Smooth muscle cell (in vitro differentiated cells): ENCODE measurements at regions not wholly inside any gene's neighbourhood (a gene's known extent, or its start where the extent isn't known, plus 50 kb on each side); places are given as distances from the start of the nearest gene placed in this dataset.
"Not testable (repeated sequence)": the region's sequence is repeated elsewhere in the genome, so short reads cannot be mapped to it uniquely, and the experiment has no call there.

Experiments
- DNase-seq: peaks from one replicate; lab custom pipeline; 2025; ENCODE audit not compliant: unreplicated experiment; lab: John Stamatoyannopoulos, UW
- H2AFZ ChIP-seq: fragments of 200-600 bp; sonication (generic); 2 replicates; pipeline ENCODE4 v1.6.0; 2016; ENCODE audit warnings: antibody characterized with exemption, low read depth, mild to moderate bottlenecking
- H3F3A ChIP-seq: fragments of 200-600 bp; sonication (generic); 2 replicates; pipeline ENCODE4 v1.6.0; 2017; ENCODE audit warnings: antibody characterized with exemption, low read depth
- H3K27ac ChIP-seq: fragments of 200-600 bp; sonication (generic); 2 replicates; pipeline ENCODE4 v1.5.1; 2016; ENCODE audit warnings: low read depth, mild to moderate bottlenecking
- H3K27me3 ChIP-seq: fragments of 200-600 bp; sonication (generic); 2 replicates; pipeline ENCODE4 v1.6.1; 2016; ENCODE audit warnings: low read depth, mild to moderate bottlenecking
- H3K36me3 ChIP-seq: fragments of 200-600 bp; sonication (generic); 2 replicates; pipeline ENCODE4 v1.5.1; 2016; ENCODE audit warnings: low read depth
- H3K4me1 ChIP-seq: fragments of 200-600 bp; sonication (generic); 2 replicates; pipeline ENCODE4 v1.5.1; 2016; ENCODE audit warnings: low read depth
- H3K4me2 ChIP-seq: fragments of 200-600 bp; sonication (generic); 2 replicates; pipeline ENCODE4 v1.6.0; 2016; ENCODE audit warnings: mild to moderate bottlenecking
- H3K4me3 ChIP-seq: fragments of 200-600 bp; sonication (generic); 2 replicates; pipeline ENCODE4 v1.5.1; 2016; ENCODE audit warnings: mild to moderate bottlenecking
- H3K79me2 ChIP-seq: fragments of 200-600 bp; sonication (generic); 2 replicates; pipeline ENCODE4 v1.6.0; 2016; ENCODE audit warnings: low read depth, mild to moderate bottlenecking
- H3K9ac ChIP-seq: fragments of 200-600 bp; sonication (generic); 2 replicates; pipeline ENCODE4 v1.6.0; 2016; ENCODE audit warnings: low read depth
- H3K9me3 ChIP-seq: fragments of 200-600 bp; sonication (generic); replicated peaks from 2 replicates; pipeline ENCODE4 v1.5.1; 2016; ENCODE audit warnings: low read depth
- H4K20me1 ChIP-seq: fragments of 200-600 bp; sonication (generic); 2 replicates; pipeline ENCODE4 v1.6.0; 2016; ENCODE audit warnings: low read depth
- CTCF ChIP-seq: fragments of 200-600 bp; sonication (generic); IDR thresholded peaks from 2 replicates; pipeline ENCODE4 v1.5.1; 2017; ENCODE audit warnings: borderline replicate concordance, mild to moderate bottlenecking, antibody characterized with exemption; ENCODE audit not compliant: insufficient read depth, poor library complexity, severe bottlenecking
- WGBS: methylation state at CpG from one replicate; pipeline ENCODE4 v1.1.7; 2016; ENCODE audit warnings: low lambda C conversion rate; 5-methylcytosine and 5-hydroxymethylcytosine counted together

- Histone ChIP-seq H3K4me1 (peaks cover 3% of the 10 kb centered on the region), H3K4me2 (no peak overlapping the region), H3K79me2 (no peaks in the 10 kb centered on the region), H4K20me1 (no peaks in the 10 kb centered on the region), H3F3A (peaks cover 3% of the 10 kb centered on the region), H2AFZ (peak overlapping the region; percentile 92), H3K27me3 (no peaks in the 10 kb centered on the region), H3K9ac (no peak overlapping the region), H3K27ac (peak overlapping the region; percentile 57), H3K4me3 (no peak overlapping the region), H3K9me3 (no peaks in the 10 kb centered on the region), H3K36me3 (no peaks in the 10 kb centered on the region)
- TF ChIP-seq CTCF = no peak
- DNase-seq = no peak
- WGBS = 40% methylated on average over 3 of the region's 3 CpGs
Measured at GRCh38 chr1:232143315-232143886, 486.5 kb downstream of the SIPA1L2 start.

GRCh38 chr1:232142403-232143314 is 487.3 kb downstream of the SIPA1L2 start:
- 93% methylated on average over 8 of the region's 8 CpGs for WGBS
- H3K27me3 ChIP-seq = no peaks in the 10 kb centered on the region
- no peak for DNase-seq
- no peaks in the 10 kb centered on the region for H3K36me3 ChIP-seq
- no peak overlapping the region for H3K4me2 ChIP-seq
- no peak overlapping the region for H3K9ac ChIP-seq
- H4K20me1 ChIP-seq = no peaks in the 10 kb centered on the region
- peak overlapping the region; percentile 92 for H2AFZ ChIP-seq
- TF ChIP-seq CTCF = no peak
- H3K4me1 ChIP-seq = peaks cover 3% of the 10 kb centered on the region
- H3K79me2 ChIP-seq = no peaks in the 10 kb centered on the region
- H3K9me3 ChIP-seq = no peaks in the 10 kb centered on the region
- peak overlapping the region; percentile 57 for H3K27ac ChIP-seq
- H3K4me3 ChIP-seq = no peak overlapping the region
- H3F3A ChIP-seq = peaks cover 3% of the 10 kb centered on the region

- not testable (repeated sequence) for H3K27ac ChIP-seq, DNase-seq, H3K27me3 ChIP-seq, H3F3A ChIP-seq, H3K9ac ChIP-seq, H4K20me1 ChIP-seq, H3K4me1 ChIP-seq, H3K79me2 ChIP-seq, H3K36me3 ChIP-seq, H2AFZ ChIP-seq, H3K4me2 ChIP-seq, H3K9me3 ChIP-seq, H3K4me3 ChIP-seq
- 93% methylated on average over 5 of the region's 5 CpGs for WGBS
Measured at GRCh38 chr1:232141167-232141448, 488.8 kb downstream of the SIPA1L2 start.

- H3K9me3 ChIP-seq = no peaks in the 10 kb centered on the region
- H3K4me3 ChIP-seq = no peak overlapping the region
- H3K27me3 ChIP-seq = no peaks in the 10 kb centered on the region
- WGBS = 82% methylated on average over 6 of the region's 6 CpGs
- H3F3A ChIP-seq = peaks cover 3% of the 10 kb centered on the region
- no peak for TF ChIP-seq CTCF
- H3K27ac ChIP-seq = no peak overlapping the region
- peaks cover 3% of the 10 kb centered on the region for H3K4me1 ChIP-seq
- H4K20me1 ChIP-seq = no peaks in the 10 kb centered on the region
- H3K36me3 ChIP-seq = no peaks in the 10 kb centered on the region
- H3K9ac ChIP-seq = no peak overlapping the region
- H3K4me2 ChIP-seq = no peak overlapping the region
- H3K79me2 ChIP-seq = no peaks in the 10 kb centered on the region
- DNase-seq = no peak
- H2AFZ ChIP-seq = no peak overlapping the region
Measured at GRCh38 chr1:232140419-232141166, 489.3 kb downstream of the SIPA1L2 start.
